ENCODE measurements at regions not wholly inside any gene's neighbourhood (a gene's known extent, or its start where the extent isn't known, plus 50 kb on each side); places are given as distances from the start of the nearest gene placed in this dataset.

DNA sequence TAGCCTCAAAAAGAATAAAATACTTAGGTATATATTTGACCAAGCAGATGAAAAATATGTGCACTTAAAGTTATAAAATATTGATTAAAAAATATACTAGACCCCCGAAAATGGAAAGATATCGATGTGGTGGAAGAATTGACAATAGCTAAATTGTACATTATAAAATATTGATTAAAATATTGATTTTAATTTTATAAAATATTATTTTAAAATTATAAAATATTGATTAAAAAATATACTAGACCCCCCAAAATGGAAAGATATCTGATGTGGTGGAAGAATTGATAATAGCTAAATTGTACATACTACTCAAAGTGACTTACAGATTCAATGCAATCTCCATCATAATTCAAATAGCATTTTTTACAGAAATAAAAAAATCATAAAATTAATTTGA is 1540.9 kb upstream of the RAG2 start:
- no peak overlapping the region for H3K4me3 Mint-ChIP-seq
- Histone ChIP-seq H3K4me1 (ENCODE audit: insufficient read depth, low read length) (peaks cover 6% of the 10 kb centered on the region; the same call in 1 of the 2 replicates), H3K4ac (ENCODE audit: low read depth, low read length) (no peak overlapping the region), H3K56ac (ENCODE audit: insufficient read length, low read depth, low read length) (no peak overlapping the region), H2BK120ac (ENCODE audit: low read depth, low read length, poor library complexity, severe bottlenecking) (no peak overlapping the region), H3K9ac (ENCODE audit: extremely low read depth, insufficient read length, low read length) (no peak overlapping the region), H2BK5ac (ENCODE audit: insufficient read length, low read length) (no peak overlapping the region), H4K5ac (ENCODE audit: insufficient read length, low read depth, low read length) (no peak overlapping the region), H3K4me2 (ENCODE audit: insufficient read depth, insufficient read length, low read length) (no peak overlapping the region), H3K27ac (ENCODE audit: insufficient read length, low read depth, low read length) (no peak overlapping the region), H3K9me3 (ENCODE audit: control insufficient read depth, low read depth, low read length) (no peaks in the 10 kb centered on the region), H4K8ac (replicated peaks; ENCODE audit: insufficient read length, low read depth, low read length) (no peak overlapping the region), H3K23ac (ENCODE audit: insufficient read length, low read depth, low read length) (no peak overlapping the region), H3T11ph (ENCODE audit: low read length) (no peak overlapping the region), H3K18ac (ENCODE audit: insufficient read length, low read depth, low read length) (no peak overlapping the region), H3K23me2 (ENCODE audit: insufficient read length, low read depth, low read length, poor library complexity, severe bottlenecking) (peaks cover 2% of the 10 kb centered on the region), H2BK20ac (ENCODE audit: low read depth, low read length, poor library complexity, severe bottlenecking) (no peak overlapping the region), H2AK5ac (ENCODE audit: insufficient read length, low read length) (no peak overlapping the region), H2AFZ (ENCODE audit: low read length) (no peak overlapping the region), H3K79me2 (ENCODE audit: insufficient read depth, low read length) (no peaks in the 10 kb centered on the region), H3K14ac (ENCODE audit: insufficient read depth, low read length) (no peak overlapping the region), H3K79me1 (ENCODE audit: insufficient read depth, low read depth, low read length, poor library complexity, severe bottlenecking) (no peaks in the 10 kb centered on the region), H4K91ac (ENCODE audit: insufficient read length, low read depth, low read length) (no peak overlapping the region), H4K20me1 (ENCODE audit: control insufficient read depth, insufficient read depth, insufficient read length) (no peaks in the 10 kb centered on the region), H3K27me3 (ENCODE audit: insufficient read depth, low read length) (no peaks in the 10 kb centered on the region; the same call in 1 of the 2 replicates), H2BK12ac (ENCODE audit: insufficient read length, low read depth, low read length) (no peak overlapping the region), H2BK15ac (ENCODE audit: low read depth, low read length) (no peak overlapping the region)
- no peaks in the 10 kb centered on the region for H3K27me3 Mint-ChIP-seq (ENCODE audit: low read depth)
- peaks cover 2 to 17% (median 9%) of the 10 kb centered on the region in 3 experiments; a peak in 6 of 7 replicates for H3K36me3 Mint-ChIP-seq (ENCODE audit: insufficient read depth in 1 of 3, low read depth in 3 of 3)
- TF ChIP-seq, protein P1, sequence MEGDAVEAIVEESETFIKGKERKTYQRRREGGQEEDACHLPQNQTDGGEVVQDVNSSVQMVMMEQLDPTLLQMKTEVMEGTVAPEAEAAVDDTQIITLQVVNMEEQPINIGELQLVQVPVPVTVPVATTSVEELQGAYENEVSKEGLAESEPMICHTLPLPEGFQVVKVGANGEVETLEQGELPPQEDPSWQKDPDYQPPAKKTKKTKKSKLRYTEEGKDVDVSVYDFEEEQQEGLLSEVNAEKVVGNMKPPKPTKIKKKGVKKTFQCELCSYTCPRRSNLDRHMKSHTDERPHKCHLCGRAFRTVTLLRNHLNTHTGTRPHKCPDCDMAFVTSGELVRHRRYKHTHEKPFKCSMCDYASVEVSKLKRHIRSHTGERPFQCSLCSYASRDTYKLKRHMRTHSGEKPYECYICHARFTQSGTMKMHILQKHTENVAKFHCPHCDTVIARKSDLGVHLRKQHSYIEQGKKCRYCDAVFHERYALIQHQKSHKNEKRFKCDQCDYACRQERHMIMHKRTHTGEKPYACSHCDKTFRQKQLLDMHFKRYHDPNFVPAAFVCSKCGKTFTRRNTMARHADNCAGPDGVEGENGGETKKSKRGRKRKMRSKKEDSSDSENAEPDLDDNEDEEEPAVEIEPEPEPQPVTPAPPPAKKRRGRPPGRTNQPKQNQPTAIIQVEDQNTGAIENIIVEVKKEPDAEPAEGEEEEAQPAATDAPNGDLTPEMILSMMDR (conservative IDR thresholded peaks at IDR 0.05) = no peak
- DNase-seq = no peak
- peaks cover 10 to 16% of the 10 kb centered on the region in 2 experiments for H3K9me3 Mint-ChIP-seq
- peaks cover 11% of the 10 kb centered on the region in 2 experiments for H3K4me1 Mint-ChIP-seq
- H3K27ac Mint-ChIP-seq = no peak overlapping the region
- no CpG with 5 or more reads among the region's 2 CpGs for WGBS (ENCODE audit: extremely low coverage, insufficient read length, low lambda C conversion rate)
